ENCODE measurements at regions not wholly inside any gene's neighbourhood (a gene's known extent, or its start where the extent isn't known, plus 50 kb on each side); places are given as distances from the start of the nearest gene placed in this dataset.

GRCh38 chr2:34070196-34070595, 471.1 kb upstream of the FAM98A start:
- no peak for TF ChIP-seq CTCF (IDR thresholded peaks at IDR 0.05; ENCODE audit: insufficient read depth, low read length)
- TF ChIP-seq POLR2AphosphoS5 (IDR thresholded peaks at IDR 0.05; ENCODE audit: low read depth), result no peak

Data from HL-60 (cell line).